Testis (tissue), 2 donors: ENCODE measurements at regions not wholly inside any gene's neighbourhood (a gene's known extent, or its start where the extent isn't known, plus 50 kb on each side); places are given as distances from the start of the nearest gene placed in this dataset.

Source experiments
- POLR2A ChIP-seq: fragments of 450-650 bp; IDR thresholded peaks from one replicate; pipeline ENCODE4 v1.6.1; 2017; ENCODE audit warnings: antibody characterized with exemption, mild to moderate bottlenecking, moderate library complexity
- TF ChIP-seq, protein P1 (sequence below), 3 experiments: fragments of 450-650 bp in 2 of 3; fragments of 200-600 bp in 1 of 3; sonication (generic) in 1 of 3; IDR thresholded peaks; one replicate each; pipeline ENCODE4 v1.5.1; 2016 to 2019; ENCODE audit warnings: antibody characterized with exemption in 3 of 3, mild to moderate bottlenecking in 2 of 3, moderate library complexity in 1 of 3

DNA sequence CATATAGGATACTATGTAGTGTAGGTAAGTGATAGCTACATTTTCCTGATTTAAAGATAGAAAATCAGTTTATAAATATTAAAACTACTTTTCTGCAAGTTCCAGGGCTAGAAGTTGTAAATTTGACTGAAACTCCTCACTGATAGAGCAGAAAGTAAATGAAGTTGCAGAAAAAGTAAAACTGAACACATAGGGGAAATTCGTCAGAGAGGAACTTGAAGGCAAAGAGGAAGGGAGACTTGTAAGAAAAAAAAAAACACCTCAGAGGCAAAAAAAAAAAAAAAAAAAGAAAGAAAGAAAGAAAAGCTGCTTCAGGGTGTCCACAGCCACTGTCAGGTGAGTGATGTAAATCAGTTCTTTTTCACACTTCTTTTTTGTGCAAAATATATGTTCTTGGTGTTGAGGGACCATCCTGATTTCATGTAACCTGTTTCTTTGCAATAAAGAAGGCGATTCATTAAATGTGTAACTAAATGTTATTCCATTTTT is 336.2 kb upstream of the ZNF462 start:
- TF ChIP-seq, protein P1, sequence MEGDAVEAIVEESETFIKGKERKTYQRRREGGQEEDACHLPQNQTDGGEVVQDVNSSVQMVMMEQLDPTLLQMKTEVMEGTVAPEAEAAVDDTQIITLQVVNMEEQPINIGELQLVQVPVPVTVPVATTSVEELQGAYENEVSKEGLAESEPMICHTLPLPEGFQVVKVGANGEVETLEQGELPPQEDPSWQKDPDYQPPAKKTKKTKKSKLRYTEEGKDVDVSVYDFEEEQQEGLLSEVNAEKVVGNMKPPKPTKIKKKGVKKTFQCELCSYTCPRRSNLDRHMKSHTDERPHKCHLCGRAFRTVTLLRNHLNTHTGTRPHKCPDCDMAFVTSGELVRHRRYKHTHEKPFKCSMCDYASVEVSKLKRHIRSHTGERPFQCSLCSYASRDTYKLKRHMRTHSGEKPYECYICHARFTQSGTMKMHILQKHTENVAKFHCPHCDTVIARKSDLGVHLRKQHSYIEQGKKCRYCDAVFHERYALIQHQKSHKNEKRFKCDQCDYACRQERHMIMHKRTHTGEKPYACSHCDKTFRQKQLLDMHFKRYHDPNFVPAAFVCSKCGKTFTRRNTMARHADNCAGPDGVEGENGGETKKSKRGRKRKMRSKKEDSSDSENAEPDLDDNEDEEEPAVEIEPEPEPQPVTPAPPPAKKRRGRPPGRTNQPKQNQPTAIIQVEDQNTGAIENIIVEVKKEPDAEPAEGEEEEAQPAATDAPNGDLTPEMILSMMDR (IDR thresholded peaks at IDR 0.05): no peak
- no peak for TF ChIP-seq POLR2A
